OCI-LY3 (cell line): ENCODE measurements at regions not wholly inside any gene's neighbourhood (a gene's known extent, or its start where the extent isn't known, plus 50 kb on each side); places are given as distances from the start of the nearest gene placed in this dataset.

Experiments
- H2AFZ ChIP-seq: fragments of 200-600, 300-600 bp; shearing (Covaris generic); 2 replicates; pipeline ENCODE4 v1.6.0; 2014; ENCODE audit warnings: antibody characterized with exemption, low read depth, low read length
- H3K27ac ChIP-seq: fragments of 200-600, 300-600 bp; sonication (generic); 2 replicates; pipeline ENCODE4 v1.5.1; 2014; ENCODE audit warnings: mild to moderate bottlenecking, low read length, moderate library complexity, mixed read lengths
- H3K27me3 ChIP-seq: fragments of 200-600, 300-600 bp; sonication (generic); 2 replicates; pipeline ENCODE4 v1.6.1; 2014; ENCODE audit warnings: low read depth, low read length, mixed read lengths
- H3K36me3 ChIP-seq: fragments of 200-600, 300-600 bp; sonication (generic); replicated peaks from 2 replicates; pipeline ENCODE3; 2014; ENCODE audit warnings: low read depth, low read length, mixed read lengths
- H3K4me1 ChIP-seq: fragments of 300-600, 200-600 bp; sonication (generic); 2 replicates; pipeline ENCODE4 v1.6.1; 2014; ENCODE audit warnings: low read length, mixed read lengths
- H3K4me2 ChIP-seq: fragments of 200-600, 300-600 bp; sonication (generic); 2 replicates; pipeline ENCODE4 v1.6.1; 2014; ENCODE audit warnings: low read length, mixed read lengths
- H3K4me3 ChIP-seq: fragments of 300-600, 200-600 bp; sonication (generic); 2 replicates; pipeline ENCODE4 v1.5.1; 2014; ENCODE audit warnings: antibody characterized with exemption, mild to moderate bottlenecking, low read length, moderate library complexity
- H3K79me2 ChIP-seq: fragments of 300-600, 200-600 bp; shearing (Covaris generic); 2 replicates; pipeline ENCODE4 v1.6.1; 2014; ENCODE audit warnings: mild to moderate bottlenecking, low read length, mixed read lengths
- H3K9ac ChIP-seq: fragments of 300-600, 200-600 bp; shearing (Covaris generic); 2 replicates; pipeline ENCODE4 v1.6.0; 2014; ENCODE audit warnings: mild to moderate bottlenecking, low read length, moderate library complexity
- H3K9me3 ChIP-seq: fragments of 200-600, 300-600 bp; shearing (Covaris generic); 2 replicates; pipeline ENCODE4 v1.6.1; 2014; ENCODE audit warnings: low read length, mixed read lengths; ENCODE audit not compliant: insufficient read depth
- H4K20me1 ChIP-seq: fragments of 200-600, 300-600 bp; sonication (generic); 2 replicates; pipeline ENCODE4 v1.6.1; 2016; ENCODE audit warnings: low read length, mixed read lengths; ENCODE audit not compliant: insufficient read depth
- CTCF ChIP-seq: fragments of 200-600, 300-600 bp; sonication (generic); IDR thresholded peaks from 2 replicates; pipeline ENCODE4 v1.5.1; 2014; ENCODE audit warnings: antibody characterized with exemption, low read length, low read depth
- EZH2phosphoT487 ChIP-seq: fragments of 200-600 bp; shearing (Covaris generic); IDR thresholded peaks from 2 replicates; pipeline ENCODE4 v1.6.1; 2018; ENCODE audit warnings: antibody characterized with exemption, mixed run types, low read depth

GRCh38 chr13:106963151-106963550, 395.2 kb upstream of the ARGLU1 start:
- TF ChIP-seq CTCF (no peak), EZH2phosphoT487 (no peak)
- Histone ChIP-seq H3K4me1 (no peaks in the 10 kb centered on the region), H3K9me3 (no peaks in the 10 kb centered on the region), H3K36me3 (no peaks in the 10 kb centered on the region), H3K27me3 (no peaks in the 10 kb centered on the region), H3K4me3 (no peak overlapping the region), H3K27ac (no peak overlapping the region), H3K4me2 (no peak overlapping the region), H2AFZ (no peak overlapping the region), H4K20me1 (no peaks in the 10 kb centered on the region), H3K79me2 (no peaks in the 10 kb centered on the region), H3K9ac (no peak overlapping the region)

DNA sequence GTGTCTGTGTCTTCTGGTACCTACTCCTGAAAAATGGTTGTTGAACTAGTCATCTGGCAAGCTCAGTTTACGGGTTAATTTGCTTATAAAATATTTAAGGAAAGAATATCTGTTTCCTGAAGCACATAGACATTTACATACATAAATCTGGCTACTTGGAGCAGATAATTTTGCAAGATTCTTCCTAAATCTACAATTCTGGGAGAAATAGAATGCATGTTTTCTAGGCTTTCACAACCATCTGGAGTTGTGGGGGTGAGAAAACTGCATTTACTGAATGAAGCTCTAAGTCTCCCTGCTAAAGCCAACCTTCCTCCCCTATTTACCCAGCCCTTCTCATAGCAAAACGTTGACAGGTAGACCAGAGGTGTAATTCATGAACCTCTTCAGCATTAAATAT, 393.7 kb upstream of the ARGLU1 start:
- Histone ChIP-seq H4K20me1 (no peaks in the 10 kb centered on the region), H3K4me3 (no peak overlapping the region), H3K9me3 (no peaks in the 10 kb centered on the region), H3K9ac (no peak overlapping the region), H3K4me1 (no peaks in the 10 kb centered on the region), H3K36me3 (no peaks in the 10 kb centered on the region), H3K79me2 (no peaks in the 10 kb centered on the region), H3K4me2 (no peak overlapping the region), H2AFZ (no peak overlapping the region), H3K27me3 (no peaks in the 10 kb centered on the region), H3K27ac (no peak overlapping the region)
- TF ChIP-seq CTCF (no peak), EZH2phosphoT487 (no peak)

DNA sequence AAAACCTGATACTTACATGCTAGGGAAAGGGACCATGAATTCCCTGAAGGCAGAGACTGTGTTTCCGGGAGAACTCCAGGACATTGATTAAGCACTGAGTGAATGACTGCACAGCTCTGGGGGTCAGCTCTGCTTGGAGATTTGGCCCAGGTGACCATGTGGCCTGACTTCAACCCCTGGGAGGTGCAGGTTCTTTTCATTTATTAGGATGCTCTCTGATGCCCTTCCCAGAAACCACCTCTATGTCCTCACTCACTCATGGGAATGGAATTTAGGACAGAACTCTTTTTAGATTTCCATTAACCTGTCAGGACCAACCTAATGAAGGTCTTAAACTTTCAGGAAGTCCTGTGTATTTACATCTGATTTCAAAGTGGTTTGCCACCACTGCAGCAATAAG, 393.3 kb upstream of the ARGLU1 start:
- no peaks in the 10 kb centered on the region for H4K20me1 ChIP-seq
- no peaks in the 10 kb centered on the region for H3K79me2 ChIP-seq
- H3K4me2 ChIP-seq, result no peak overlapping the region
- H2AFZ ChIP-seq, result no peak overlapping the region
- TF ChIP-seq EZH2phosphoT487 (no peak), CTCF (no peak)
- no peaks in the 10 kb centered on the region for H3K4me1 ChIP-seq
- H3K27me3 ChIP-seq, result no peaks in the 10 kb centered on the region
- H3K9ac ChIP-seq, result no peak overlapping the region
- H3K36me3 ChIP-seq, result no peaks in the 10 kb centered on the region
- H3K9me3 ChIP-seq, result no peaks in the 10 kb centered on the region
- H3K27ac ChIP-seq, result no peak overlapping the region
- no peak overlapping the region for H3K4me3 ChIP-seq

DNA sequence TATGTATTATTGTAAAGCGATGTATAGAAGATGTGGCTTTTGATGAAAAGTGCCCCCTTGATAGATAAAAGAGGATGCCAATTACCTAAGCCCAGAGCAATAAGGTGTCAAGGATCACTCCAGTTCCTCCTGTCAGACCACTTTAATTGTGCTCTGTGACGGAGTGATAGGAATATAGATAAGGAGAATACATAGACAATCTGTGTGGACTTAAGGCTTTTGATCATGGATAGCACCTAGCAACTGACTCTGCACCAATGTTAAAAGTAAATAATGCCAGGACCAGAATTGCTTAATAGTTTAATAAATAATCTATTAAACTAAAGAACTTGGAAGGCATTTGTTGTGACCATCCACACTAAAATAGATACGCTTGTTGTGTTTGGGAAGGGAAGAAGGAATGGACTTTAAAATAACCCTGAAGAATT, 390.7 kb upstream of the ARGLU1 start:
- H3K9me3 ChIP-seq, result no peaks in the 10 kb centered on the region
- H3K79me2 ChIP-seq, result no peaks in the 10 kb centered on the region
- no peak overlapping the region for H3K4me3 ChIP-seq
- H3K36me3 ChIP-seq, result no peaks in the 10 kb centered on the region
- H3K9ac ChIP-seq, result no peak overlapping the region
- H3K4me2 ChIP-seq, result no peak overlapping the region
- no peaks in the 10 kb centered on the region for H3K4me1 ChIP-seq
- TF ChIP-seq CTCF, result no peak
- no peak for TF ChIP-seq EZH2phosphoT487
- no peaks in the 10 kb centered on the region for H4K20me1 ChIP-seq
- H3K27ac ChIP-seq, result no peak overlapping the region
- no peaks in the 10 kb centered on the region for H3K27me3 ChIP-seq
- no peak overlapping the region for H2AFZ ChIP-seq
